T47D (cell line): ENCODE measurements at regions not wholly inside any gene's neighbourhood (a gene's known extent, or its start where the extent isn't known, plus 50 kb on each side); places are given as distances from the start of the nearest gene placed in this dataset.

Experiments used
- DNase-seq, 2 experiments: peaks; one replicate each; pipeline versions ENCODE4 v3.0.0 to v3.0.0-alpha.2; 2011 to 2012; ENCODE audit warnings: low read depth in 1 of 2, low spot score in 1 of 2
- JUND ChIP-seq: IDR thresholded peaks from 2 replicates; pipeline ENCODE4 v1.6.1; 2012; ENCODE audit warnings: low read depth
- in situ Hi-C: cut with HindIII; loops from 2 replicates; pipeline ENCODE4 v1.10.0; 2016; ENCODE audit warnings: low sequenced_read_pairs, low pct_unique_long_range_greater_than_20kb

DNA sequence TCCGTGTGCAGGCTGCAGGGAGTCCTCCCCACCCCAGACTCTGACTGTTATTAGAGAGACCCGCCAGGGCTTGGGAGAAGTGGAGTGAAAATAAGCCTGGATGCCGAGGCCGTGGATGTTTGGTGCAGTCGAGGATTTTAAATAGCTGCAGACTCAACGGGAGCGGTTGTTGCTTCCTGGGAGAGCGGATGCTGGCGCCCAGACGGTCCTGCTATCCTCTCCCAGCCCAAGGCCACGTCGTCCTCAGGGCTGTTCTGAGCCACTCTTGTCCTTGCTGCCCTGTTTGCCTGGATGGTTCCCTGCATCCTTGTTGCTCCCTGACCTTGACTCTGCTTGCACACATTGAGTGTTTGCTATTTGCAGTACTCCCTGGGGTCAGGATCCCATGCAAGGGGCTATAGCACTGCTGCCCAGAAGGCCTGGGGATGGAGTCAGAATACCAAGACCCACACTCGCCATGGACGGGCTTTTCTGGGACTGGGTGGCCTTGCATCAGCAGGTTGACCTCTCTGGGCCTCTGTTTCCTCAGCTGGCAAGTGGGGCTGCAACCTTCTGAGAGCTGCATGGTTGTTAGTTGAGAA lies 205.3 kb upstream of the C1orf174 start:
- TF ChIP-seq JUND: no peak
- no peak for DNase-seq
- in situ Hi-C loops: no loop called here

DNA sequence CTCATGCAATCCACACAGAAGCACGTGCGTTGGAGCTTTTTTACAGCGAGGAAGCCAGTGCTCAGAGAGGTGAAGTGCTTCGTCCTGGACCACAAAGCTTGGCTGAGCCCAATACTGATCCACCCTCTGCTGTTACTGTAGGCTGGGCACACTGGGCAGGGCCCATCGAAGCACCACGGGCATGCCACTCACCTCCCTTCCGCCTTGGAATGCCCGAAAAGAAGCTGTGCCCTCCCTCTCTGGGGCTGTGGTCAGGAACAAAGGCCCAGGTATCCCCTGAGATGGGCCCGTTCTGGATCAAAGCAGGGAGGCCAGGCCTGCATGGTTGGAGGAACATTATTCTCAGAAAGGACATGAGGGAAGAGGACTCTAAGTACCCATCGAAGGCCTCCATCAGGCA lies 206.7 kb upstream of the C1orf174 start:
- in situ Hi-C loops: no loop called here
- DNase-seq: no peak

DNA sequence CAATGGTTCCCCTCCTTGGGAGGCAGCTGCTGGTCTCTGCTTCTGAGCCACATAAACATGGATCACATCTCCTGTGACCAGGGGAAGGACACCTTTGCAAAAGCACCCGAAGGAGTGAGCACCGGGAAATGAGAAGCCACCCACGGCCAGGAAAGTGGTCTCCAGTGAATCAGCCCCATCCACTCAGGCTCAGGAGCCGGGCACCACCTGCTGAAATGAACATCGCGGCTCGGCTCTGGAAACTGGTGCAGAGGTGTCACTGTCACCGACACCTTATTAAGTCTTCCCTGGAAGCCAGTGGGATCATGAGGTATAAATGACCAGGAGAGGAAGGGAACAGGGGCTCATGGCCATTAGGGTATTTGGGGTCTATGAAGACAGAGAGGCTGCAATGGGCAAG lies 207.2 kb upstream of the C1orf174 start:
- TF ChIP-seq JUND: no peak
- in situ Hi-C loops: no loop called here
- DNase-seq: no peak

More for the DNA sequence above, 206.7 kb upstream of the C1orf174 start:
- TF ChIP-seq JUND: no peak

DNA sequence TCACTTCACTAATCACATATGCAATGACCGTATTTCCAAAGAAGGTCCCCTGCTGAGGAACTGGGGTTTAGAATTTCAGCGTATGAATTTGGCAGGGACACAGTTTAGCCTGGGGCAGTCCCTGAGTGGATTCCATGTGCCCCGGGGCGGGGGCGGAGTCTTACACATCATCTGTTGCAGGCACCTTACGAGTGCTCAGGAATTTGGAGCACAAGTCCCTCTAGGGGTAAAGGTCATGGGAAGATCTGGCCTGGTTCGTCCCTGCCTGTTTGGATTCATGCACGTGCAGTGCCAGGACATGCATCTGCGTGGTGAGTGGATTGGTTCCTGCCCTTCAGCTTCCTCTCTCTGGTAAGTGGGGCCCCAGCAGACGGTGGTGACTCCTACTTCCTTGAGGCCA lies 208.3 kb upstream of the C1orf174 start:
- DNase-seq: no peak
- in situ Hi-C loops: no loop called here
- no peak for TF ChIP-seq JUND

DNA sequence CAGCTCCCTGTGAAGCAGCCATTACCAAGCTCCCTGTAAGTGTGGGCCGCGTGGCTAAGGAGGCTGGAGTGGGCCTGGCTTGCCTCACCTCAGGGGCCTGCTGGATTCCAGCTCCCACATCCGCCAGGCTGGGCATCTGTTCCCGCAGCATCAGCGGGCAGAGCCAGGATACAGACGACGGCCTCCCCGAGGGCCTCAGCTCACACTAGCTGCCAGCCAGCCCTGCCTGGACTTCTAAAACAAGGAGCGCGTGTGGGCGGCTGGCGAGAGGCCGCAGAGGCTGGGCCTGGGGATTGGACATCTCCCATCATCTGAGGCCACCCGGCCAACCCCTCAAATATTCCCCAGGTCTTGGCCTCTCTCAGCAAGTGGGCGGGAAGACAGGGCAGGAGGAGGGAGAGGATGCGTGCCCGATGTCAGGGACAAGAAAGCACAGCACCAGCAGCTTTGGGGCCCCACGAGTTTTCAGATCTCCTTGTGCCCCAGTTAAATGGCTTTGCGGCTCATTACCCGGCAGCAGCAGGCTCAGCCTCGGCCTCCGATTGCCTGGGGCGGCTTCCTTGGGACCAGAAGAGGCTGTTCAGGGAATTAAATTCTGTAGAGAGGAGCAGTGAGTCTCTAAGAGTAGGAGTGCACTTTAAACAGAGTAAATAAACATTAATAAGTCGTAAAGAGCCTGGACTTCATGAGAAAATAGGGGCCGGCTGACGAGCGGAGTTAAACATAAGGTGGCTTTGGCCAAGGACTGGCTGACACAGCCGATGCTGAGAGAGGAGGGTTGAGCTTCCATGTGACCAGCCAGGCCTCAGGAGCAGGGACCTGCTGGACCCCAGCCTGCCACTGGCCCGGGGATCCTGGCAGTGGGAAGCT lies 208.9 kb upstream of the C1orf174 start:
- no peak for DNase-seq
- TF ChIP-seq JUND: no peak
- in situ Hi-C loops: no loop called here

DNA sequence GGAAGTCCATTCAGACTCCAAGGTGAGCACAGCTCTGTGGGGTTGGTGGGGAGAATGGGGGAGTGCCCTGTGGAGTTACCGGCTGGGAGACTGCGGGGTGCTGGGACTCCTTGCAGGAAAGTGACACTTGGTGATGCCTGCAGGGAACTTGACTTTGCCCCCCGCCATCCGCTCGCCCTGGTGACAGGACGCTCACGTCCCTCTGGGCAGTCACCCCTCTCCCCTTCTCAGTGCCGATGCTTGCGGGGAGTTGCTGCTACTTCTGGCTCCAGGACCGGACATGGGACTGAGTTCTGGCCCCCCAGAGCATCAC lies 209.5 kb upstream of the C1orf174 start:
- no peak for DNase-seq
- no peak for TF ChIP-seq JUND
- in situ Hi-C loops: no loop called here

DNA sequence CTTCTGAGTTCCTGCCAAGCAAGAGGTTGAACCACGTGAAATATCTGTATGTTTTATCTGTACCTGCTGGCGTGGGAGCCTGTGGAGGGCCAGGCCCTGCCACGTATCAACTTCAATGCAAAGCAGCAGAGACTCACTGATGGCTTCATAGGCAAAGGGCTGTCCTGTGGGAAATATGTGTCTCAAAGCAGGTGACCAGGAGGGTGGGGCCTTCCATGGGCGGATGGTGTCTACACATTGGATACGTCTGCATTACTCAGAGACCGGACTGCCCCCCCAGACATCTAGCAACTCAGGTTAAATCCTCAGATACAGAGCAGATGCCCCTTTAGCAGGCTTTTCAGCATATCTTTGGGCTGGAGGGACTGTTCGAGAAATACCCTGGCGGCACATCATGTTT lies 210.8 kb upstream of the C1orf174 start:
- in situ Hi-C loops: no loop called here
- no peak for TF ChIP-seq JUND
- DNase-seq: no peak

DNA sequence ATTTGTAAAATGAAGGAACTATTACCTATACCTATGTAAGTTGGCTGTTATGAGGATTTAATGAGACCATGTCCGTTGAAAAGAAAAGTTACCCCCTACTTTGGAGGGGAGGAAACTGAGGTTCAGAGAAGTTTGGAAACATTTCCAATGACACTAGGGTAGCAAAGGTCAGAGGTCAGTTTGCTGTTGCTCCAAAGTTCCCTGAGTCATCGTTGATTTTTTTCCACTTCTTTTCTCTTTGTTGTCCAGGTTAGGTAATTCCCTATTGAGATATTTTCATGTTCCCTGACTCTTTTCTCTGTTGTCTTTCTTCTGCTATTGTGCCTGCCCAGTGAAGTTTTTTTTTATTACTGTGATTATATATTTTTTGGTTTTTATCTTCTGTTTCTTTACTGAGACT lies 213.8 kb upstream of the C1orf174 start:
- TF ChIP-seq JUND: no peak
- no peak for DNase-seq
- in situ Hi-C loops: no loop called here

DNA sequence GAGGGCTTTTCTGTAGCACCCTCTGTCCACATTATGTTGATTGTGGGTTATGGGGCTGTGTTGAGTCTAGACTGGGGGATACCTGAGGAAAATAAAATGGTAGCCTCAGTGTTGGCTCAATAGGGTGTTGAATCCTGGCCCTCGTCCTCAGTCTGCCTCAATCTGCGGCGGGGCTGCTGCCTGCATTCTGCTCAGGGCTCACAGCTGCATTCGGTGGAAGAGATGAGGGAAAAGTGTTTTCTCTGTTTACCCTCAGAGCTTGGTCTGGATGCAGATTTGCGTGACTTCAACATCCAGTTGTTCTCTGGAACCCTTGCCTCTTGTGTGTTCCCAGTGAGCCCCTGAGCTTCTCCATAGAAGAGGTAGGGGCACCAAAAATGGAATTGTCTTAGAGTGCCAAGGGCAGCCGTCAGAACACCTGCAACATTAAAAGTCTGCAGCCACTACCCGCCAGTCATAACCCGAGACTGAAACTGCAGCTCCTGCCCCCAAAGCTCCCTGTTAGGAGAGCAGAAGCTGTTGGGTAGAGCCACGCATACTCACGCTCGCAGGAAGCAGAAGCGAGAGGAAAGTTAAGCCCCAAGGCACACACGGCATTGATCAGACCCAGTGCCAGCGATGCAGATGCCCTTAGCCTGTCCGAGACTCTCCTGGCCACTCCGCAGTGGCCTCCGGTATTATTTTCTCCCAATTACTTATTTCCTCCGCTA lies 215.3 kb upstream of the C1orf174 start:
- DNase-seq: no peak
- TF ChIP-seq JUND: no peak
- in situ Hi-C loops: no loop called here

DNA sequence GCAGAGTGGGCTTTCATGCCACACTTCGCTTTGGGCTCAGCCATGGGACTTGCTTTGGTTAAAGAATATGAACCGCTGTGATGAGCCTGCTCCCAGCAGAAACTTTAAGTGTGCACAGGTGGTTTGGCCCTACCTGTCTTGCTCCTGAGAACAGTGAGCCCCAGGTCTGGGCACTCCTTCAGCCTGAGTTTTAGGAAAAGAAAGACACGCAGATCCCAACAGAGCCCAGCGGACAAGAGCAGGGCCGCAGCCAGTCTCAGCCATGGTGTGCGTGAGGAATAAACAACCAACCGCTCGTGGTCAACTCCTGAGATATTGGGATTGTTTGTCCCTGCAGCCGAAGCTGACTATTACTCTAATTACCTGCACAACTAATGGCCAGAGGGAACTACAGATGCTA lies 217.1 kb upstream of the C1orf174 start:
- DNase-seq: no peak
- in situ Hi-C loops: no loop called here
- no peak for TF ChIP-seq JUND

DNA sequence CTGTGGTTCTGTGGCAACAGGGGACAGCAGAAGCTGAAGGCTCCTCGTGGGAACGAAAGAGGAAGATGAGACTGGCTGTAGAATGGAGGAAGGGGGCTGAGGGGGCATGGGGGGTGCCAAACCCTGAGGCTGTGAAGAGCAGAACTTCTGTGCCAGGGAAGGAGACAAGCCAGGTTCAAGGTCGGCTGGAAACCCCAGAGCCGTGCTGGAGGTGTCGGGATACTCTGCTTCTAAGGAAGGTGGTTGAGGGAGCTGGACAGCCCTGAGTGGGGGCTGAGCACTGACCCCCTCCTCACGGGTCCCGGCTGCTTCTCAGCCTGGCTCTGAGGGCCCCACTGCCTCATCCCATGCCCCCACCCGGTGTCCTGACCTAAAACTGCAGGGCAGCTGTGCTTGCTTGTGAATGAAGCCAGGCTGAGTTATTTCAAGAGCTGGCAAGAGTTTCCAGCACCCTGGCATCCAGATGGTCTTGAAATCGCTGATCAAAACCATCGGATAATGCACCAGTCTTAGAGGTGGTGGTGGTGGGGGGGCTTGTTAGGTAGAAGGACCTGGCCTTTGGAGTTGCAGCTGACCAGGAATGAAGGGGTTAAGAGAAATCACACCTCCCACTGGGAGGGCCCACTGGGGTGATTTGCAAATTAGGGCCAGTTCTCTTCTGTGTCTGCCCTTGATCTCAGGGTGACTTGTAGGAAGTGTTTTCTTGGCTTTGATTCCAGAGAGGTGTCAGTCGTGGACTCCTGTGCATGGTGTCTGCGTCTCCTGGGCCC lies 218.9 kb upstream of the C1orf174 start:
- no peak for DNase-seq
- in situ Hi-C loops: no loop called here
- TF ChIP-seq JUND: no peak

DNA sequence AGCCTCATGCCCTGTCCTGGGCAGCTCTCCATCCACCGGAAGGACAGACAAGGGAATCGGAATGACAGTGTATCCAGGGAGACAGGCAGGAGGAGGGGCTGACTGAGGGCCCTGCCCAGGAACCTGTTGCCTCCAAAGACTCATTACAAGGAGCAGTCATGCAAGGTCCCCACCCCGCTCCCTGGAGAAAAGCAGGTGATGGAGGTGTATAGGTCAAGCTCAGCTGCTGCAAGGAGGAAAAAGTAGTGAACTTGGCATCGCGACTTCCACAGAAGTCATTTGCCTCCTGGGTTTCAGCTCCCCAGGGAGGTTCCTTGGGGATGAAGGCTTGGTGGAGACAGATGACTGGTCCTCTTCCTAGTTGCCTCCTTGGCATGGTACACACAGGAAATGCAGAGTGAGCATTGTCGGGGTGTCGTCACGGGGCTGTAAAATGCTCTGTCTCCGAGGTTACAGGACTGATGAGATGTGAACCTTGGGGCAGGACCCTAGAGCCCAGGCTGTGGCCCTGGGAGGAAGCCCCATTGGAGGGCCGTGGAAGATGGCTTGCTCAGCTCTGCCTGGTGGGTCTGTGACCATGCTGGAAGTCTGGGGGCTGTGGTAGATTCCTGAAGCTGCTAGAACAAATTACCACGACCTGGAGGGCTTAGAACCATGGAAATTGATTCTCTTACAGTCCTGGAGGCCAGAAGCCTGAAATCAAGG lies 219.6 kb upstream of the C1orf174 start:
- TF ChIP-seq JUND: no peak
- in situ Hi-C loops: no loop called here
- DNase-seq: no peak
